ENCODE measurements at regions not wholly inside any gene's neighbourhood (a gene's known extent, or its start where the extent isn't known, plus 50 kb on each side); places are given as distances from the start of the nearest gene placed in this dataset.

DNA sequence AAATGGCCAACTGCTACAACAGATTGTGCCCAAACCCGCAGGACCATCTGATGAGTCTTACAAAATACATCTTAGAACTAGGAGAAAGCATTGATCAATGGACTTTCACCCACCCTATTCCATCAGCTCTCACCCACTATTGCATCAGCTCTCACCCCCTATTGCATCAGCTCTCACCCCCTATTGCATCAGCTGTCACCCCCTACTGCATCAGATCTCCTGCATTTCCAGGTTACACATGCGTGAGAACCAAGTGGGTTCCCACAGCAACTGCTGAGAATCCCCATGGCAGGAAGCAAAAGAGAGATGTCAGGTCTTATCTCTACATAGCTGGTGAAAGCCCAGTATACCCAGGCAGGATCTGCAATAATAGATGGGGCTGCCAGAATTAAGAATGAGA lies 533.5 kb downstream of the LTN1 start:
- TF ChIP-seq BHLHE40 (IDR thresholded peaks at IDR 0.05; ENCODE audit: borderline replicate concordance) (no peak), SP1 (IDR thresholded peaks at IDR 0.05) (no peak), LEF1 (IDR thresholded peaks at IDR 0.05; ENCODE audit: borderline replicate concordance) (no peak), CTBP1 (IDR thresholded peaks at IDR 0.05; ENCODE audit: borderline replicate concordance) (no peak), ZNF384 (IDR thresholded peaks at IDR 0.05) (no peak), FOXM1 (IDR thresholded peaks at IDR 0.05; ENCODE audit: borderline replicate concordance) (no peak), HDGF (IDR thresholded peaks at IDR 0.05; ENCODE audit: borderline replicate concordance) (no peak), FOXA1 (IDR thresholded peaks at IDR 0.05) (no peak), SUZ12 (IDR thresholded peaks at IDR 0.05) (no peak), FOXK2 (IDR thresholded peaks at IDR 0.05) (no peak), ARNT (IDR thresholded peaks at IDR 0.05) (no peak), TARDBP (IDR thresholded peaks at IDR 0.05) (no peak), NFRKB (IDR thresholded peaks at IDR 0.05) (no peak)

All from HEK293T (cell line).